CD4-positive, alpha-beta T cell (primary cell): ENCODE measurements at regions not wholly inside any gene's neighbourhood (a gene's known extent, or its start where the extent isn't known, plus 50 kb on each side); places are given as distances from the start of the nearest gene placed in this dataset.

ENCODE experiments used
- ATAC-seq: fragments of 200-7000 bp; cut with Tn5 transposase; one replicate; pipeline ENCODE4 v1.10.0; 2022; ENCODE audit warnings: mild to moderate bottlenecking; ENCODE audit not compliant: poor library complexity
- CTCF ChIA-PET: fragments of 350-600 bp; sonication (Branson Sonifier 250); formaldehyde crosslinking; loops from one replicate; lab custom pipeline; 2021; ENCODE audit warnings: antibody characterized with exemption, inconsistent platforms; lab: Charles Lee
- POLR2A ChIA-PET: fragments of 350-600 bp; sonication (Branson Sonifier 250); formaldehyde crosslinking; loops from one replicate; lab custom pipeline; 2021; ENCODE audit warnings: antibody characterized with exemption, inconsistent platforms; lab: Charles Lee
- DNase-seq, 14 experiments: peaks; one replicate each; pipeline ENCODE4 v3.0.0-alpha.2; 2013 to 2020; ENCODE audit warnings: mixed read lengths in 2 of 14
- H3K27ac ChIP-seq, 2 donors: one replicate each; pipeline versions ENCODE4 v1.5.1 to v1.7.0; 2013; ENCODE audit warnings: low read length in 2 of 2, low read depth in 1 of 2, mild to moderate bottlenecking in 1 of 2
- H3K27me3 ChIP-seq, 2 experiments: 1 replicate in 1 of 2; 2 replicates in 1 of 2; pipeline versions ENCODE4 v1.6.1 to v1.7.0; 2013; ENCODE audit warnings: low read length in 2 of 2, control low read depth in 1 of 2, mild to moderate bottlenecking in 1 of 2, moderate library complexity in 1 of 2; ENCODE audit not compliant: insufficient read depth in 2 of 2, control insufficient read depth in 1 of 2
- H3K36me3 ChIP-seq: one replicate; pipeline ENCODE4 v1.6.1; 2013; ENCODE audit warnings: low read length, control low read depth; ENCODE audit not compliant: insufficient read depth
- H3K4me1 ChIP-seq: one replicate; pipeline ENCODE4 v1.6.1; 2013; ENCODE audit warnings: low read length, control low read depth; ENCODE audit not compliant: insufficient read depth
- H3K4me3 ChIP-seq: one replicate; pipeline ENCODE4 v1.5.1; 2013; ENCODE audit warnings: mild to moderate bottlenecking, low read length, moderate library complexity
- H3K9me3 ChIP-seq, 2 experiments: 1 replicate in 1 of 2; 2 replicates in 1 of 2; pipeline versions ENCODE4 v1.6.1 to v1.7.0; 2013; ENCODE audit warnings: low read length in 2 of 2, mild to moderate bottlenecking in 2 of 2, control low read depth in 1 of 2, moderate library complexity in 1 of 2; ENCODE audit not compliant: control insufficient read depth in 1 of 2, insufficient read depth in 1 of 2
- H3K27ac Mint-ChIP-seq: one replicate; pipeline ENCODE4 v1.8.0; 2020; ENCODE audit warnings: mixed read lengths
- H3K27me3 Mint-ChIP-seq: one replicate; pipeline ENCODE4 v1.8.0; 2021; ENCODE audit warnings: mixed read lengths
- H3K36me3 Mint-ChIP-seq: one replicate; pipeline ENCODE4 v1.8.0; 2021; ENCODE audit warnings: low read depth, mixed read lengths
- H3K4me1 Mint-ChIP-seq: one replicate; pipeline ENCODE4 v1.8.0; 2021; ENCODE audit warnings: low read depth, mixed read lengths
- H3K4me3 Mint-ChIP-seq: one replicate; pipeline ENCODE4 v1.8.0; 2020; ENCODE audit warnings: mild to moderate bottlenecking, mixed read lengths
- H3K9me3 Mint-ChIP-seq: one replicate; pipeline ENCODE4 v1.8.0; 2020; ENCODE audit warnings: mixed read lengths
- CTCF ChIP-seq: fragments of 200-600 bp; IDR thresholded peaks from one replicate; pipeline ENCODE4 v1.8.0; 2022; ENCODE audit warnings: antibody characterized with exemption, mild to moderate bottlenecking
- intact Hi-C, 2 experiments: fragments of 100-400 bp; cut with DNase I in 1 of 2; cut with micrococcal nuclease in 1 of 2; formaldehyde crosslinking; loops; one replicate each; pipeline versions ENCODE4 v1.15.1 to v1.9.0; 2023 to 2025; cut with DNase I, micrococcal nuclease

DNA sequence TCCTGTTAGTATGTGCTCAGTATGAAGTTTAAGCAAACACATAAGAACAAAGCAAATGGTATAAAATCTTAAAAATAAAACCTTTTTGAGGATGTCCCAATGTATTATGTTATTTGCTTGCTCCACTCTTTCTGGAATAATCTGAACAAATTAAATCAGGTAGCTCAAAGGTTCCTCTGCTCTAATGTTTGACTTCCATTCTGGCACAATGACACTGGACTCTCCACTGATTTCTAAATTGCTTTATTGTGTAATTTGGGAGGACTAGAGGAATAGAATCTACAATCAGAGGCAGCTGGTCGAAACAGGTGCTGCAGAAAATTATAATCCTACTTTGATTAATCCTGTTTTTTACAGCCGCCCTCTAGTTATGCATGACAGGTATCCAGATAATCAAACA is 523.7 kb upstream of the FOXG1 start:
- Histone ChIP-seq H3K9me3 (peaks cover 0 to 8% of the 10 kb centered on the region in 2 experiments), H3K27ac (no peak overlapping the region), H3K4me3 (no peak overlapping the region), H3K27me3 (no peaks in the 10 kb centered on the region), H3K4me1 (no peaks in the 10 kb centered on the region), H3K36me3 (no peaks in the 10 kb centered on the region)
- H3K27ac Mint-ChIP-seq, result no peak overlapping the region
- H3K9me3 Mint-ChIP-seq, result peaks cover 17% of the 10 kb centered on the region
- CTCF ChIA-PET, result no interaction called here
- ATAC-seq (no peak), DNase-seq (no peak)
- POLR2A ChIA-PET, result no interaction called here
- H3K4me3 Mint-ChIP-seq, result no peak overlapping the region
- H3K27me3 Mint-ChIP-seq, result no peaks in the 10 kb centered on the region
- H3K36me3 Mint-ChIP-seq, result no peaks in the 10 kb centered on the region
- TF ChIP-seq CTCF, result no peak
- intact Hi-C loops, result no loop called here
- H3K4me1 Mint-ChIP-seq, result no peaks in the 10 kb centered on the region

DNA sequence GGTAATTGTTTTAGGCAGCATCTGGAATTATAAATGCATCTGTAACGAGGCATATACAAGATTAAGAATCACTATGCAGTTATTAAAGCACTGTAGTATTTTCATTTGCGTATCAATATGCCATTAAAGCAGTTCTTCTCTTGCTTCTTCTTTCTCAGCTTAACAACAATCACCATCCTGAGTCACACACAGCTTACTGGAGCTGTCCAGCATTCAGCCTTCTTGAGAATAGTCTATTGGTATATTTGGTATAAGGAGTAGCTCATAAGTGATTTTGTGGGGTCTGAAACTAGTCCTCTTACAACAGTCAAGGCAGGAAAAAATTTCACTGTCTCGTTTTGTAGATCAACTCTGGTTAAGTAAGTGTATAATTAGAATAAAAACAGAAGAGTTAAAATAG is 523.0 kb upstream of the FOXG1 start:
- ATAC-seq (no peak), DNase-seq (no peak)
- no peak for TF ChIP-seq CTCF
- Histone ChIP-seq H3K9me3 (peaks cover 0 to 7% of the 10 kb centered on the region in 2 experiments), H3K36me3 (no peaks in the 10 kb centered on the region), H3K4me1 (no peaks in the 10 kb centered on the region), H3K27me3 (no peaks in the 10 kb centered on the region), H3K4me3 (no peak overlapping the region), H3K27ac (no peak overlapping the region)
- Mint-ChIP-seq H3K9me3 (peaks cover 14% of the 10 kb centered on the region), H3K4me3 (no peak overlapping the region), H3K27ac (no peak overlapping the region), H3K36me3 (no peaks in the 10 kb centered on the region), H3K4me1 (no peaks in the 10 kb centered on the region), H3K27me3 (no peaks in the 10 kb centered on the region)
- intact Hi-C loops, result no loop called here
- ChIA-PET CTCF (no interaction called here), POLR2A (no interaction called here)

- Histone ChIP-seq H3K4me3 (no peak overlapping the region), H3K4me1 (no peaks in the 10 kb centered on the region), H3K27ac (no peak overlapping the region), H3K36me3 (no peaks in the 10 kb centered on the region), H3K27me3 (no peaks in the 10 kb centered on the region), H3K9me3 (peaks cover 0 to 4% of the 10 kb centered on the region in 2 experiments)
- H3K4me1 Mint-ChIP-seq, result no peaks in the 10 kb centered on the region
- intact Hi-C loops, result no loop called here
- no peaks in the 10 kb centered on the region for H3K27me3 Mint-ChIP-seq
- no peak overlapping the region for H3K4me3 Mint-ChIP-seq
- DNase-seq (no peak), ATAC-seq (no peak)
- CTCF ChIA-PET, result no interaction called here
- H3K9me3 Mint-ChIP-seq, result peaks cover 20% of the 10 kb centered on the region
- H3K36me3 Mint-ChIP-seq, result no peaks in the 10 kb centered on the region
- H3K27ac Mint-ChIP-seq, result no peak overlapping the region
- POLR2A ChIA-PET, result no interaction called here
- TF ChIP-seq CTCF, result no peak
Measured at GRCh38 chr14:28245216-28245615, 521.4 kb upstream of the FOXG1 start.
